Uterus (tissue), 2 donors: ENCODE measurements at regions not wholly inside any gene's neighbourhood (a gene's known extent, or its start where the extent isn't known, plus 50 kb on each side); places are given as distances from the start of the nearest gene placed in this dataset.

ENCODE experiments used
- CTCF ChIP-seq, 4 experiments: fragments of 200-600 bp in 2 of 4; fragments of 450-650 bp in 2 of 4; sonication (generic) in 2 of 4; IDR thresholded peaks; one replicate each; pipeline ENCODE4 v1.5.1; 2016 to 2019; ENCODE audit warnings: antibody characterized with exemption in 4 of 4, mild to moderate bottlenecking in 2 of 4, moderate library complexity in 1 of 4
- POLR2A ChIP-seq, 2 donors: fragments of 450-650 bp; IDR thresholded peaks; one replicate each; pipeline ENCODE4 v1.6.1; 2016; ENCODE audit warnings: antibody characterized with exemption in 2 of 2, mild to moderate bottlenecking in 1 of 2, moderate library complexity in 1 of 2

DNA sequence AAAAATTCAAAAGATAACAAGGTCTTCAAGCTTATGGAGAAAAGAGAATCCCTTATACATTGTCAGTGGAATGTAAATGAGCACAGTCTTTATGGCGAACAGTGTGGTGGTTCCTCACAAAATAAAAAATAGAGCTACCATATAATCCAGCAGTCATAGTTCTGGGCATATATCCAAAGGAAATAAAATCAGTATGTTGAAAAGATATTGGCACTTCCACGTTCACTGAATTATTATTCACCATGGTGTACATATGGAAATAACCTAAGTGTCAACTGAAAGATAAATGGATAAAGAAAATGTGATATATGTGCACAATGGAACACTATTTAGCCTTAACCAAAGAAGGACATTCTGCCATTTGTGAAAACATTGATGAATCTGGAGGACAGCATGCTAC lies 1161.2 kb downstream of the ROBO2 start:
- no peak for TF ChIP-seq CTCF (IDR thresholded peaks at IDR 0.05)
- TF ChIP-seq POLR2A (IDR thresholded peaks at IDR 0.05) = no peak
